ENCODE measurements at regions not wholly inside any gene's neighbourhood (a gene's known extent, or its start where the extent isn't known, plus 50 kb on each side); places are given as distances from the start of the nearest gene placed in this dataset.

- H3K9me3 ChIP-seq (ENCODE audit: insufficient read depth in 2 of 2, low read depth in 1 of 2, low read length in 1 of 2), result no peaks in the 10 kb centered on the region
- H4K91ac ChIP-seq (replicated peaks; ENCODE audit: insufficient read length, low read length), result no peak overlapping the region
- DNase-seq (ENCODE audit: low read depth in 1 of 2, low spot score in 2 of 2), result no peak
- H3K56ac ChIP-seq (replicated peaks; ENCODE audit: insufficient read length, low read depth, low read length), result no peak overlapping the region
- H3K14ac ChIP-seq (ENCODE audit: insufficient read length), result no peak overlapping the region
- no peak overlapping the region for H3K4me2 ChIP-seq (ENCODE audit: insufficient read depth in 1 of 2, low read depth in 2 of 2, low read length in 2 of 2)
- no peak overlapping the region for H2BK20ac ChIP-seq (ENCODE audit: low read length)
- no peaks in the 10 kb centered on the region for H4K20me1 ChIP-seq (replicated peaks in 1 of 2; ENCODE audit: control insufficient read depth in 1 of 2, insufficient read depth in 2 of 2, low read length in 2 of 2)
- H3K27me3 ChIP-seq (replicated peaks in 1 of 4; ENCODE audit: control insufficient read depth in 3 of 4, extremely low read depth in 1 of 4, insufficient read depth in 3 of 4, low read length in 3 of 4), result no peaks in the 10 kb centered on the region
- H3K4me3 ChIP-seq (ENCODE audit: extremely low read depth in 1 of 4, insufficient read depth in 2 of 4, low read depth in 3 of 4, low read length in 4 of 4), result no peak overlapping the region
- no peak overlapping the region for H4K8ac ChIP-seq (ENCODE audit: extremely low read depth, insufficient read depth, low read length)
- no peaks in the 10 kb centered on the region for H3K4me1 ChIP-seq (replicated peaks in 1 of 4; ENCODE audit: control insufficient read depth in 3 of 4, insufficient read depth in 4 of 4, low read length in 3 of 4)
- no peak overlapping the region for H2BK12ac ChIP-seq (ENCODE audit: low read depth, low read length)
- H2BK120ac ChIP-seq (replicated peaks; ENCODE audit: low read depth, low read length), result no peak overlapping the region
- H3K23me2 ChIP-seq (ENCODE audit: low read depth, low read length), result no peaks in the 10 kb centered on the region
- no peak overlapping the region for H3K9ac ChIP-seq (replicated peaks in 1 of 4; ENCODE audit: extremely low read depth in 1 of 4, low read depth in 3 of 4, low read length in 3 of 4)
- no peak overlapping the region for H2AFZ ChIP-seq (ENCODE audit: low read length)
- H3K27ac ChIP-seq (ENCODE audit: low read depth, low read length), result no peak overlapping the region
- no peak for FAIRE-seq
- CTCF ChIA-PET (ENCODE audit: partially characterized antibody), result interaction anchor here (1.0 kb wide), 1 partner anchor 12 kb away, joined by 3 read pairs; no protein-coding TSS in a partner anchor
- H2BK5ac ChIP-seq (ENCODE audit: low read depth, low read length), result no peak overlapping the region
- no peak overlapping the region for H4K5ac ChIP-seq (ENCODE audit: insufficient read length, low read depth, low read length)
- no peak overlapping the region for H2BK15ac ChIP-seq (ENCODE audit: low read length)
- no peaks in the 10 kb centered on the region for H3K36me3 ChIP-seq (ENCODE audit: control insufficient read depth in 2 of 4, insufficient read depth in 4 of 4, low read length in 3 of 4)
- H3K79me1 ChIP-seq (ENCODE audit: low read depth, low read length), result no peaks in the 10 kb centered on the region
- no peak overlapping the region for H3K23ac ChIP-seq (ENCODE audit: insufficient read length)
- no peak overlapping the region for H3K4ac ChIP-seq (replicated peaks; ENCODE audit: insufficient read length, low read depth, low read length)
- POLR2A ChIA-PET (ENCODE audit: partially characterized antibody), result no interaction called here
- no peak overlapping the region for H3K18ac ChIP-seq (ENCODE audit: extremely low read depth, low read length)
- TF ChIP-seq, protein P1, sequence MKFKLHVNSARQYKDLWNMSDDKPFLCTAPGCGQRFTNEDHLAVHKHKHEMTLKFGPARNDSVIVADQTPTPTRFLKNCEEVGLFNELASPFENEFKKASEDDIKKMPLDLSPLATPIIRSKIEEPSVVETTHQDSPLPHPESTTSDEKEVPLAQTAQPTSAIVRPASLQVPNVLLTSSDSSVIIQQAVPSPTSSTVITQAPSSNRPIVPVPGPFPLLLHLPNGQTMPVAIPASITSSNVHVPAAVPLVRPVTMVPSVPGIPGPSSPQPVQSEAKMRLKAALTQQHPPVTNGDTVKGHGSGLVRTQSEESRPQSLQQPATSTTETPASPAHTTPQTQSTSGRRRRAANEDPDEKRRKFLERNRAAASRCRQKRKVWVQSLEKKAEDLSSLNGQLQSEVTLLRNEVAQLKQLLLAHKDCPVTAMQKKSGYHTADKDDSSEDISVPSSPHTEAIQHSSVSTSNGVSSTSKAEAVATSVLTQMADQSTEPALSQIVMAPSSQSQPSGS (IDR thresholded peaks at IDR 0.05; ENCODE audit: low read length), result no peak
- no peak for TF ChIP-seq TAF1 (IDR thresholded peaks at IDR 0.05; ENCODE audit: low read depth, low read length)
- no peak for TF ChIP-seq SP2 (IDR thresholded peaks at IDR 0.05; ENCODE audit: low read length)
- TF ChIP-seq CHD2 (IDR thresholded peaks at IDR 0.05; ENCODE audit: low read length), result no peak
- no peak for TF ChIP-seq EP300 (IDR thresholded peaks at IDR 0.05; ENCODE audit: borderline replicate concordance in 1 of 2, low read depth in 2 of 2, low read length in 2 of 2)
- TF ChIP-seq KDM5A (IDR thresholded peaks at IDR 0.05; ENCODE audit: low read length), result no peak
- no peak for TF ChIP-seq KDM4A (IDR thresholded peaks at IDR 0.05; ENCODE audit: low read depth, low read length, severe bottlenecking)
- TF ChIP-seq MAX (IDR thresholded peaks at IDR 0.05), result no peak
- TF ChIP-seq POU5F1 (IDR thresholded peaks at IDR 0.05; ENCODE audit: low read depth, low read length), result no peak
- TF ChIP-seq CBX5 (IDR thresholded peaks at IDR 0.05; ENCODE audit: low read depth, low read length), result no peak
- no peak for TF ChIP-seq TEAD4 (IDR thresholded peaks at IDR 0.05; ENCODE audit: low read depth, low read length)
- H2AK5ac ChIP-seq (ENCODE audit: low read depth, low read length), result no peak overlapping the region
- no peaks in the 10 kb centered on the region for H3K79me2 ChIP-seq (ENCODE audit: control insufficient read depth in 1 of 2, insufficient read depth in 2 of 2, low read length in 2 of 2)
Observed at GRCh38 chr18:60746491-60746890, 373.9 kb upstream of the MC4R start.

All from H1 (cell line).